Neural progenitor cell (in vitro differentiated cells): ENCODE measurements at regions not wholly inside any gene's neighbourhood (a gene's known extent, or its start where the extent isn't known, plus 50 kb on each side); places are given as distances from the start of the nearest gene placed in this dataset.

ENCODE experiments used
- EZH2 ChIP-seq: fragments of 200-600 bp; sonication (generic); IDR thresholded peaks from 2 replicates; pipeline ENCODE4 v1.6.1; 2017; ENCODE audit warnings: antibody characterized with exemption, mild to moderate bottlenecking, moderate library complexity
- TF ChIP-seq, protein P1 (sequence below): fragments of 200-600 bp; sonication (generic); IDR thresholded peaks from 2 replicates; pipeline ENCODE4 v1.5.1; 2017; ENCODE audit warnings: antibody characterized with exemption, mild to moderate bottlenecking

DNA sequence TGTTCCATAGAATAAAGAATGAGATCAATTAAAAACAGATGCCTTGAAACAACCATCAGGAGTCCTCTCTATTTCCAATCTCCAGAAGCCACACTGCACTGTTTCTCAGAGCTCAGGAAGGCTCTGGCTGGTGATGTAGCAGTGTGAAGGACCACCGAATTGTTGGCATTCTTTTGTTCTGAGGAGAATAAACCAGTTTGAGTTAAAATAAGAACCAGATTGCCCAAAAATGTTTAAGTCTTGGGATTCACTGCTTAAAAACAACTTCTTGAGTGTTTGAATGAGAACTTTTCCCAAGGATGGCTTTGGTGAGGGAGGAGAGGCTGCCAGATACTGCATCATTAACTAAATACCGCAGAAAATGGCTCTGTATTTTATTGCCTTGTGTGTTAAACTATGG, 341.2 kb downstream of the C12orf75 start:
- TF ChIP-seq EZH2, result no peak
- TF ChIP-seq, protein P1, sequence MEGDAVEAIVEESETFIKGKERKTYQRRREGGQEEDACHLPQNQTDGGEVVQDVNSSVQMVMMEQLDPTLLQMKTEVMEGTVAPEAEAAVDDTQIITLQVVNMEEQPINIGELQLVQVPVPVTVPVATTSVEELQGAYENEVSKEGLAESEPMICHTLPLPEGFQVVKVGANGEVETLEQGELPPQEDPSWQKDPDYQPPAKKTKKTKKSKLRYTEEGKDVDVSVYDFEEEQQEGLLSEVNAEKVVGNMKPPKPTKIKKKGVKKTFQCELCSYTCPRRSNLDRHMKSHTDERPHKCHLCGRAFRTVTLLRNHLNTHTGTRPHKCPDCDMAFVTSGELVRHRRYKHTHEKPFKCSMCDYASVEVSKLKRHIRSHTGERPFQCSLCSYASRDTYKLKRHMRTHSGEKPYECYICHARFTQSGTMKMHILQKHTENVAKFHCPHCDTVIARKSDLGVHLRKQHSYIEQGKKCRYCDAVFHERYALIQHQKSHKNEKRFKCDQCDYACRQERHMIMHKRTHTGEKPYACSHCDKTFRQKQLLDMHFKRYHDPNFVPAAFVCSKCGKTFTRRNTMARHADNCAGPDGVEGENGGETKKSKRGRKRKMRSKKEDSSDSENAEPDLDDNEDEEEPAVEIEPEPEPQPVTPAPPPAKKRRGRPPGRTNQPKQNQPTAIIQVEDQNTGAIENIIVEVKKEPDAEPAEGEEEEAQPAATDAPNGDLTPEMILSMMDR, result no peak
